ENCODE measurements at regions not wholly inside any gene's neighbourhood (a gene's known extent, or its start where the extent isn't known, plus 50 kb on each side); places are given as distances from the start of the nearest gene placed in this dataset.

- TF ChIP-seq, protein P1, sequence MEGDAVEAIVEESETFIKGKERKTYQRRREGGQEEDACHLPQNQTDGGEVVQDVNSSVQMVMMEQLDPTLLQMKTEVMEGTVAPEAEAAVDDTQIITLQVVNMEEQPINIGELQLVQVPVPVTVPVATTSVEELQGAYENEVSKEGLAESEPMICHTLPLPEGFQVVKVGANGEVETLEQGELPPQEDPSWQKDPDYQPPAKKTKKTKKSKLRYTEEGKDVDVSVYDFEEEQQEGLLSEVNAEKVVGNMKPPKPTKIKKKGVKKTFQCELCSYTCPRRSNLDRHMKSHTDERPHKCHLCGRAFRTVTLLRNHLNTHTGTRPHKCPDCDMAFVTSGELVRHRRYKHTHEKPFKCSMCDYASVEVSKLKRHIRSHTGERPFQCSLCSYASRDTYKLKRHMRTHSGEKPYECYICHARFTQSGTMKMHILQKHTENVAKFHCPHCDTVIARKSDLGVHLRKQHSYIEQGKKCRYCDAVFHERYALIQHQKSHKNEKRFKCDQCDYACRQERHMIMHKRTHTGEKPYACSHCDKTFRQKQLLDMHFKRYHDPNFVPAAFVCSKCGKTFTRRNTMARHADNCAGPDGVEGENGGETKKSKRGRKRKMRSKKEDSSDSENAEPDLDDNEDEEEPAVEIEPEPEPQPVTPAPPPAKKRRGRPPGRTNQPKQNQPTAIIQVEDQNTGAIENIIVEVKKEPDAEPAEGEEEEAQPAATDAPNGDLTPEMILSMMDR (conservative IDR thresholded peaks at IDR 0.05; ENCODE audit: low read depth in 2 of 2): no peak
- no peak for TF ChIP-seq EZH2 (IDR thresholded peaks at IDR 0.05; ENCODE audit: low read depth, unreplicated experiment)
Measured at GRCh38 chr18:75840131-75840530, 412.6 kb upstream of the SMIM21 start.

All from GM23338 (cell line).